ENCODE measurements at regions not wholly inside any gene's neighbourhood (a gene's known extent, or its start where the extent isn't known, plus 50 kb on each side); places are given as distances from the start of the nearest gene placed in this dataset.

GRCh38 chr9:23537192-23538066 is 288.6 kb downstream of the ELAVL2 start:
- no peak overlapping the region for H3K27ac ChIP-seq
- no peak for TF ChIP-seq ZFX (IDR thresholded peaks at IDR 0.05; ENCODE audit: borderline replicate concordance)
- TF ChIP-seq, protein P1, sequence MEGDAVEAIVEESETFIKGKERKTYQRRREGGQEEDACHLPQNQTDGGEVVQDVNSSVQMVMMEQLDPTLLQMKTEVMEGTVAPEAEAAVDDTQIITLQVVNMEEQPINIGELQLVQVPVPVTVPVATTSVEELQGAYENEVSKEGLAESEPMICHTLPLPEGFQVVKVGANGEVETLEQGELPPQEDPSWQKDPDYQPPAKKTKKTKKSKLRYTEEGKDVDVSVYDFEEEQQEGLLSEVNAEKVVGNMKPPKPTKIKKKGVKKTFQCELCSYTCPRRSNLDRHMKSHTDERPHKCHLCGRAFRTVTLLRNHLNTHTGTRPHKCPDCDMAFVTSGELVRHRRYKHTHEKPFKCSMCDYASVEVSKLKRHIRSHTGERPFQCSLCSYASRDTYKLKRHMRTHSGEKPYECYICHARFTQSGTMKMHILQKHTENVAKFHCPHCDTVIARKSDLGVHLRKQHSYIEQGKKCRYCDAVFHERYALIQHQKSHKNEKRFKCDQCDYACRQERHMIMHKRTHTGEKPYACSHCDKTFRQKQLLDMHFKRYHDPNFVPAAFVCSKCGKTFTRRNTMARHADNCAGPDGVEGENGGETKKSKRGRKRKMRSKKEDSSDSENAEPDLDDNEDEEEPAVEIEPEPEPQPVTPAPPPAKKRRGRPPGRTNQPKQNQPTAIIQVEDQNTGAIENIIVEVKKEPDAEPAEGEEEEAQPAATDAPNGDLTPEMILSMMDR (IDR thresholded peaks at IDR 0.05), result no peak

GRCh38 chr9:23538067-23538402 is 288.0 kb downstream of the ELAVL2 start:
- H3K27ac ChIP-seq, result no peak overlapping the region

GRCh38 chr9:23538461-23539003 is 287.5 kb downstream of the ELAVL2 start:
- H3K27ac ChIP-seq, result no peak overlapping the region
- no peak for TF ChIP-seq ZFX (IDR thresholded peaks at IDR 0.05; ENCODE audit: borderline replicate concordance)
- TF ChIP-seq, protein P1 (IDR thresholded peaks at IDR 0.05), result no peak

More at GRCh38 chr9:23538067-23538402, 288.0 kb downstream of the ELAVL2 start:
- TF ChIP-seq, protein P1 (IDR thresholded peaks at IDR 0.05), result no peak
- no peak for TF ChIP-seq ZFX (IDR thresholded peaks at IDR 0.05; ENCODE audit: borderline replicate concordance)

- H3K27ac ChIP-seq, result no peak overlapping the region
- TF ChIP-seq ZFX (IDR thresholded peaks at IDR 0.05; ENCODE audit: borderline replicate concordance), result no peak
- TF ChIP-seq, protein P1 (IDR thresholded peaks at IDR 0.05), result no peak
Observed at GRCh38 chr9:23539311-23539710, 286.7 kb downstream of the ELAVL2 start.

DNA sequence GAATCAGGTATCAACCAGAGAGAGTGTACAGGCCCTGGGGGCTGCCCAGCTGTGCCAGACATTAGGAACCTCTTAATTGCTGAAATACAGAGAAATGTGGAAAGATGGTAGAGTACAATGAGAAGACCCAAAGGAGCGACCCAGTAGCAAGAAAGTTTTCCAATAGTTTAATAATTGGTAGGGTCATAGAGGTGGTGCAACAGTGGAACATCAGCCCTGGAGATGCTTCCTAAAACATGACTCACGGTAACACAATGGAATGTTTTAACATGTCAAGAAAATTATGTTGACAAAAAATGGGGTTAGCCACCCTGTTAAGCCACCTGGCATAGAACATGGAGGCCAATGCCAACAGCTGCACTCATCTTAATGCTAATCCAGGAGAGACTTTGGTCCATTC is 284.1 kb downstream of the ELAVL2 start:
- TF ChIP-seq ZFX (IDR thresholded peaks at IDR 0.05; ENCODE audit: borderline replicate concordance), result no peak
- TF ChIP-seq, protein P1 (IDR thresholded peaks at IDR 0.05), result no peak
- H3K27ac ChIP-seq, result no peak overlapping the region

GRCh38 chr9:23542438-23542837 is 283.6 kb downstream of the ELAVL2 start:
- TF ChIP-seq, protein P1 (IDR thresholded peaks at IDR 0.05), result no peak
- TF ChIP-seq ZFX (IDR thresholded peaks at IDR 0.05; ENCODE audit: borderline replicate concordance), result no peak
- H3K27ac ChIP-seq, result no peak overlapping the region

DNA sequence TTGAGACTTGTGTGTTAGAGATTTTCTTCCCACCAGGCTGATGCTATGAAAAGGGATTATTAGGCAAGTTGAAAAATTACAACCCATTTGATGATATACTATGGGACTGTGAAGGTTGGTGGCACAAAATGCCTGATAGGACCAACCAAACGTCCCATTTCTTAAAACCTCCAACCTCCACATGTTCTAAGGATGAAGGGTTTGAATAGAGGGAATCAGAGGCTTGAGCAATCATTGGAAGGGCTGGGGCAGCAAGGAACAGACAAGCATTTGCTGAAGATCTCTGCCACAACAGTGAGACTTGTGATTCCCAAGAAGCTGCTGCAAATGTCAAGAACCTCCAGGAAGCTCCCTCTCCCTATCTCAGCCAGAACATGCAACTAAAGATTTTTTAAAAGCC is 283.1 kb downstream of the ELAVL2 start:
- TF ChIP-seq, protein P1 (IDR thresholded peaks at IDR 0.05), result no peak
- TF ChIP-seq ZFX (IDR thresholded peaks at IDR 0.05; ENCODE audit: borderline replicate concordance), result no peak

More for the DNA sequence above, 283.1 kb downstream of the ELAVL2 start:
- no peak overlapping the region for H3K27ac ChIP-seq
